GM23338 (cell line): ENCODE measurements at regions not wholly inside any gene's neighbourhood (a gene's known extent, or its start where the extent isn't known, plus 50 kb on each side); places are given as distances from the start of the nearest gene placed in this dataset.

Source experiments
- ATAC-seq: fragments of 200-7000 bp; cut with Tn5 transposase; 3 replicates; pipeline ENCODE4 v1.9.1; 2020
- DNase-seq: peaks from one replicate; pipeline ENCODE4 v3.0.0-alpha.2; 2015; ENCODE audit warnings: low spot score
- H2AFZ ChIP-seq: fragments of 200-600 bp; sonication (generic); 2 replicates; pipeline ENCODE4 v1.8.0; 2016; ENCODE audit warnings: antibody characterized with exemption, mild to moderate bottlenecking, moderate library complexity
- H3F3A ChIP-seq: fragments of 200-600 bp; sonication (generic); replicated peaks from 2 replicates; pipeline ENCODE4 v1.8.0; 2017; ENCODE audit warnings: antibody characterized with exemption, mixed run types, low read depth
- H3K27ac ChIP-seq: fragments of 200-600 bp; sonication (generic); 2 replicates; pipeline ENCODE4 v1.6.1; 2016; ENCODE audit warnings: low read depth
- H3K27me3 ChIP-seq: fragments of 200-600 bp; sonication (generic); 2 replicates; pipeline ENCODE4 v1.8.0; 2016; ENCODE audit warnings: mild to moderate bottlenecking, mixed run types, moderate library complexity; ENCODE audit not compliant: insufficient read depth
- H3K36me3 ChIP-seq: fragments of 200-600 bp; sonication (generic); 2 replicates; pipeline ENCODE4 v1.8.0; 2016; ENCODE audit warnings: mild to moderate bottlenecking; ENCODE audit not compliant: insufficient read depth
- H3K4me1 ChIP-seq: fragments of 200-600 bp; sonication (generic); 2 replicates; pipeline ENCODE4 v1.8.0; 2016; ENCODE audit warnings: mild to moderate bottlenecking, moderate library complexity; ENCODE audit not compliant: insufficient read depth
- H3K4me2 ChIP-seq: fragments of 200-600 bp; sonication (generic); 2 replicates; pipeline ENCODE4 v1.7.1; 2017; ENCODE audit warnings: mixed run types
- H3K4me3 ChIP-seq: fragments of 200-600 bp; sonication (generic); 2 replicates; pipeline ENCODE4 v1.6.1; 2016; ENCODE audit warnings: mixed run types
- H3K79me2 ChIP-seq: fragments of 200-600 bp; sonication (generic); replicated peaks from 2 replicates; pipeline ENCODE4 v1.8.0; 2017; ENCODE audit warnings: mild to moderate bottlenecking; ENCODE audit not compliant: insufficient read depth
- H3K9me2 ChIP-seq: fragments of 200-600 bp; sonication (generic); 2 replicates; pipeline ENCODE4 v1.8.0; 2017; ENCODE audit not compliant: insufficient read depth
- H4K20me1 ChIP-seq: fragments of 200-600 bp; sonication (generic); replicated peaks from 2 replicates; pipeline ENCODE4 v1.8.0; 2017; ENCODE audit warnings: mild to moderate bottlenecking; ENCODE audit not compliant: insufficient read depth
- H3K27ac Mint-ChIP-seq: 2 replicates; pipeline ENCODE4 v1.8.0; 2020; ENCODE audit warnings: inconsistent platforms, mild to moderate bottlenecking, moderate library complexity, mixed read lengths
- H3K27me3 Mint-ChIP-seq: 3 replicates; pipeline ENCODE4 v1.8.0; 2022; ENCODE audit warnings: low read depth, mild to moderate bottlenecking, moderate library complexity, mixed read lengths, inconsistent platforms; ENCODE audit not compliant: insufficient read depth, poor library complexity
- H3K36me3 Mint-ChIP-seq: 3 replicates; pipeline ENCODE4 v1.8.0; 2021; ENCODE audit warnings: low read depth, mild to moderate bottlenecking, inconsistent platforms, moderate library complexity, mixed read lengths
- H3K4me1 Mint-ChIP-seq: 3 replicates; pipeline ENCODE4 v1.8.0; 2020; ENCODE audit warnings: mild to moderate bottlenecking, inconsistent platforms, mixed read lengths
- H3K4me3 Mint-ChIP-seq: 3 replicates; pipeline ENCODE4 v1.8.0; 2021; ENCODE audit warnings: moderate library complexity, mild to moderate bottlenecking, inconsistent platforms, mixed read lengths
- H3K9me3 Mint-ChIP-seq: 3 replicates; pipeline ENCODE4 v1.8.0; 2020; ENCODE audit warnings: moderate library complexity, mild to moderate bottlenecking, inconsistent platforms, mixed read lengths
- EZH2phosphoT487 ChIP-seq: fragments of 200-600 bp; sonication (generic); IDR thresholded peaks from one replicate; pipeline ENCODE4 v1.8.1; 2018; ENCODE audit warnings: antibody characterized with exemption; ENCODE audit not compliant: unreplicated experiment
- ZNF114 ChIP-seq: fragments of 250-450 bp; sonication (Bioruptor Pico); IDR thresholded peaks from 2 replicates; pipeline ENCODE4 v1.5.0; 2020; ENCODE audit warnings: mild to moderate bottlenecking, moderate library complexity
- TF ChIP-seq, protein P1 (sequence below): fragments of 250-450 bp; sonication (Bioruptor Pico); IDR thresholded peaks from 2 replicates; pipeline ENCODE4 v1.5.0; 2020; ENCODE audit warnings: mild to moderate bottlenecking, moderate library complexity
- TF ChIP-seq, protein P2 (sequence below), 2 experiments: fragments of 200-600 bp in 1 of 2; sonication (generic) in 1 of 2; conservative IDR thresholded peaks; 2 replicates each; pipeline versions ENCODE4 v1.5.1 to v1.6.1; 2016 to 2017; ENCODE audit warnings: antibody characterized with exemption in 2 of 2, low read depth in 2 of 2, mild to moderate bottlenecking in 2 of 2, moderate library complexity in 1 of 2

DNA sequence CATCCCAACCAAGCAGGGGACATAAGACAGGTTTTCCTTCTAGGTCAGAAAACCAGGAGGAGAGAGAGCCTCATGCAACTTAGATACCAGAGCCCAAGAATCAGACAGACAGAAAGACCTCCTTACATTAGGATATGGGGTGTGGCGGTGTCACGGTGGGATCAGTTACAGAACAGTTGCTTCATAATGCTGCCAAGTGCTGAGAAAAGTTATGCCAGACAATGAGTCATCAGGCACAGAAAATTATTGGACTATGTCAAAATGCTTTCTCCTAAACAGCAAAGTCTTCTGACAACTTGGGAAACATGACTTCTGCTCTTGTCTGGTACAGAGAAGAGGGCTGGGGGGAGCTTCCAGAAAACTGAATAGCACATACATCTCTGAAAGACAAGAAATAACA, 1120.2 kb upstream of the TMPRSS15 start:
- Mint-ChIP-seq H3K9me3 (no peaks in the 10 kb centered on the region; the same call in 1 of the 3 replicates), H3K4me1 (peaks cover 3% of the 10 kb centered on the region; the same call in 1 of the 3 replicates), H3K4me3 (no peak overlapping the region), H3K27me3 (peaks cover 2% of the 10 kb centered on the region), H3K36me3 (no peaks in the 10 kb centered on the region), H3K27ac (no peak overlapping the region)
- H3K4me3 ChIP-seq, result no peak overlapping the region
- TF ChIP-seq, protein P1, sequence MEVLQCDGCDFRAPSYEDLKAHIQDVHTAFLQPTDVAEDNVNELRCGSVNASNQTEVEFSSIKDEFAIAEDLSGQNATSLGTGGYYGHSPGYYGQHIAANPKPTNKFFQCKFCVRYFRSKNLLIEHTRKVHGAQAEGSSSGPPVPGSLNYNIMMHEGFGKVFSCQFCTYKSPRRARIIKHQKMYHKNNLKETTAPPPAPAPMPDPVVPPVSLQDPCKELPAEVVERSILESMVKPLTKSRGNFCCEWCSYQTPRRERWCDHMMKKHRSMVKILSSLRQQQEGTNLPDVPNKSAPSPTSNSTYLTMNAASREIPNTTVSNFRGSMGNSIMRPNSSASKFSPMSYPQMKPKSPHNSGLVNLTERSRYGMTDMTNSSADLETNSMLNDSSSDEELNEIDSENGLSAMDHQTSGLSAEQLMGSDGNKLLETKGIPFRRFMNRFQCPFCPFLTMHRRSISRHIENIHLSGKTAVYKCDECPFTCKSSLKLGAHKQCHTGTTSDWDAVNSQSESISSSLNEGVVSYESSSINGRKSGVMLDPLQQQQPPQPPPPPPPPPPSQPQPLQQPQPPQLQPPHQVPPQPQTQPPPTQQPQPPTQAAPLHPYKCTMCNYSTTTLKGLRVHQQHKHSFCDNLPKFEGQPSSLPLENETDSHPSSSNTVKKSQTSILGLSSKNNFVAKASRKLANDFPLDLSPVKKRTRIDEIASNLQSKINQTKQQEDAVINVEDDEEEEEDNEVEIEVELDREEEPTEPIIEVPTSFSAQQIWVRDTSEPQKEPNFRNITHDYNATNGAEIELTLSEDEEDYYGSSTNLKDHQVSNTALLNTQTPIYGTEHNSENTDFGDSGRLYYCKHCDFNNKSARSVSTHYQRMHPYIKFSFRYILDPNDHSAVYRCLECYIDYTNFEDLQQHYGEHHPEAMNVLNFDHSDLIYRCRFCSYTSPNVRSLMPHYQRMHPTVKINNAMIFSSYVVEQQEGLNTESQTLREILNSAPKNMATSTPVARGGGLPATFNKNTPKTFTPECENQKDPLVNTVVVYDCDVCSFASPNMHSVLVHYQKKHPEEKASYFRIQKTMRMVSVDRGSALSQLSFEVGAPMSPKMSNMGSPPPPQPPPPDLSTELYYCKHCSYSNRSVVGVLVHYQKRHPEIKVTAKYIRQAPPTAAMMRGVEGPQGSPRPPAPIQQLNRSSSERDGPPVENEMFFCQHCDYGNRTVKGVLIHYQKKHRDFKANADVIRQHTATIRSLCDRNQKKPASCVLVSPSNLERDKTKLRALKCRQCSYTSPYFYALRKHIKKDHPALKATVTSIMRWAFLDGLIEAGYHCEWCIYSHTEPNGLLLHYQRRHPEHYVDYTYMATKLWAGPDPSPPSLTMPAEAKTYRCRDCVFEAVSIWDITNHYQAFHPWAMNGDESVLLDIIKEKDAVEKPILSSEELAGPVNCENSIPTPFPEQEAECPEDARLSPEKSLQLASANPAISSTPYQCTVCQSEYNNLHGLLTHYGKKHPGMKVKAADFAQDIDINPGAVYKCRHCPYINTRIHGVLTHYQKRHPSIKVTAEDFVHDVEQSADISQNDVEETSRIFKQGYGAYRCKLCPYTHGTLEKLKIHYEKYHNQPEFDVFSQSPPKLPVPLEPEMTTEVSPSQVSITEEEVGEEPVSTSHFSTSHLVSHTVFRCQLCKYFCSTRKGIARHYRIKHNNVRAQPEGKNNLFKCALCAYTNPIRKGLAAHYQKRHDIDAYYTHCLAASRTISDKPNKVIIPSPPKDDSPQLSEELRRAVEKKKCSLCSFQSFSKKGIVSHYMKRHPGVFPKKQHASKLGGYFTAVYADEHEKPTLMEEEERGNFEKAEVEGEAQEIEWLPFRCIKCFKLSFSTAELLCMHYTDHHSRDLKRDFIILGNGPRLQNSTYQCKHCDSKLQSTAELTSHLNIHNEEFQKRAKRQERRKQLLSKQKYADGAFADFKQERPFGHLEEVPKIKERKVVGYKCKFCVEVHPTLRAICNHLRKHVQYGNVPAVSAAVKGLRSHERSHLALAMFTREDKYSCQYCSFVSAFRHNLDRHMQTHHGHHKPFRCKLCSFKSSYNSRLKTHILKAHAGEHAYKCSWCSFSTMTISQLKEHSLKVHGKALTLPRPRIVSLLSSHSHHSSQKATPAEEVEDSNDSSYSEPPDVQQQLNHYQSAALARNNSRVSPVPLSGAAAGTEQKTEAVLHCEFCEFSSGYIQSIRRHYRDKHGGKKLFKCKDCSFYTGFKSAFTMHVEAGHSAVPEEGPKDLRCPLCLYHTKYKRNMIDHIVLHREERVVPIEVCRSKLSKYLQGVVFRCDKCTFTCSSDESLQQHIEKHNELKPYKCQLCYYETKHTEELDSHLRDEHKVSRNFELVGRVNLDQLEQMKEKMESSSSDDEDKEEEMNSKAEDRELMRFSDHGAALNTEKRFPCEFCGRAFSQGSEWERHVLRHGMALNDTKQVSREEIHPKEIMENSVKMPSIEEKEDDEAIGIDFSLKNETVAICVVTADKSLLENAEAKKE (CRISPR knock-in tag), result no peak
- TF ChIP-seq, protein P2, sequence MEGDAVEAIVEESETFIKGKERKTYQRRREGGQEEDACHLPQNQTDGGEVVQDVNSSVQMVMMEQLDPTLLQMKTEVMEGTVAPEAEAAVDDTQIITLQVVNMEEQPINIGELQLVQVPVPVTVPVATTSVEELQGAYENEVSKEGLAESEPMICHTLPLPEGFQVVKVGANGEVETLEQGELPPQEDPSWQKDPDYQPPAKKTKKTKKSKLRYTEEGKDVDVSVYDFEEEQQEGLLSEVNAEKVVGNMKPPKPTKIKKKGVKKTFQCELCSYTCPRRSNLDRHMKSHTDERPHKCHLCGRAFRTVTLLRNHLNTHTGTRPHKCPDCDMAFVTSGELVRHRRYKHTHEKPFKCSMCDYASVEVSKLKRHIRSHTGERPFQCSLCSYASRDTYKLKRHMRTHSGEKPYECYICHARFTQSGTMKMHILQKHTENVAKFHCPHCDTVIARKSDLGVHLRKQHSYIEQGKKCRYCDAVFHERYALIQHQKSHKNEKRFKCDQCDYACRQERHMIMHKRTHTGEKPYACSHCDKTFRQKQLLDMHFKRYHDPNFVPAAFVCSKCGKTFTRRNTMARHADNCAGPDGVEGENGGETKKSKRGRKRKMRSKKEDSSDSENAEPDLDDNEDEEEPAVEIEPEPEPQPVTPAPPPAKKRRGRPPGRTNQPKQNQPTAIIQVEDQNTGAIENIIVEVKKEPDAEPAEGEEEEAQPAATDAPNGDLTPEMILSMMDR (conservative IDR thresholded peaks at IDR 0.05; ENCODE audit: low read depth in 2 of 2), result no peak
- no peak for TF ChIP-seq ZNF114 (CRISPR knock-in tag)
- TF ChIP-seq EZH2phosphoT487, result no peak
- H4K20me1 ChIP-seq, result no peaks in the 10 kb centered on the region
- ATAC-seq (no peak), DNase-seq (no peak)
- H3K79me2 ChIP-seq, result no peaks in the 10 kb centered on the region
- H3K4me1 ChIP-seq, result no peaks in the 10 kb centered on the region
- H3K9me2 ChIP-seq, result peaks cover 4% of the 10 kb centered on the region; the same call in 1 of the 2 replicates
- H3K36me3 ChIP-seq, result no peaks in the 10 kb centered on the region
- no peak overlapping the region for H3K27ac ChIP-seq
- H3K27me3 ChIP-seq, result no peaks in the 10 kb centered on the region
- H2AFZ ChIP-seq, result no peak overlapping the region
- H3K4me2 ChIP-seq, result no peak overlapping the region
- no peaks in the 10 kb centered on the region for H3F3A ChIP-seq
